Trophoblast cell (in vitro differentiated cells and primary cell): ENCODE measurements at regions not wholly inside any gene's neighbourhood (a gene's known extent, or its start where the extent isn't known, plus 50 kb on each side); places are given as distances from the start of the nearest gene placed in this dataset.

Source experiments
- DNase-seq, 2 donors: peaks; one replicate each; pipeline ENCODE4 v3.0.0-alpha.2; 2016
- H2AFZ ChIP-seq: 2 replicates; pipeline ENCODE4 v1.6.1; 2013; ENCODE audit warnings: low read length, moderate library complexity, mild to moderate bottlenecking; ENCODE audit not compliant: insufficient read depth, poor library complexity
- H2AK5ac ChIP-seq: 2 replicates; pipeline ENCODE4 v1.6.1; 2013; ENCODE audit warnings: mild to moderate bottlenecking, low read length
- H2BK120ac ChIP-seq: 2 replicates; pipeline ENCODE4 v1.6.1; 2013; ENCODE audit warnings: low read length, mild to moderate bottlenecking, moderate library complexity; ENCODE audit not compliant: insufficient read depth, poor library complexity
- H2BK12ac ChIP-seq: 2 replicates; pipeline ENCODE4 v1.6.1; 2013; ENCODE audit warnings: mild to moderate bottlenecking, low read length, moderate library complexity
- H2BK5ac ChIP-seq: 2 replicates; pipeline ENCODE4 v1.6.1; 2013; ENCODE audit warnings: low read length, low read depth, moderate library complexity, mild to moderate bottlenecking; ENCODE audit not compliant: poor library complexity
- H3K14ac ChIP-seq: 2 replicates; pipeline ENCODE4 v1.6.1; 2013; ENCODE audit warnings: mild to moderate bottlenecking, low read length
- H3K18ac ChIP-seq: 2 replicates; pipeline ENCODE4 v1.6.1; 2013; ENCODE audit warnings: mild to moderate bottlenecking, low read length
- H3K23ac ChIP-seq: 2 replicates; pipeline ENCODE4 v1.6.1; 2013; ENCODE audit warnings: low read length
- H3K27ac ChIP-seq: 2 replicates; pipeline ENCODE4 v1.5.1; 2013; ENCODE audit warnings: low read depth, mild to moderate bottlenecking, inconsistent platforms, low read length, moderate library complexity
- H3K27me3 ChIP-seq: 2 replicates; pipeline ENCODE4 v1.6.1; 2013; ENCODE audit warnings: inconsistent platforms, mild to moderate bottlenecking, low read length, moderate library complexity; ENCODE audit not compliant: insufficient read depth
- H3K36me3 ChIP-seq, 2 experiments: 1 replicate in 1 of 2; 2 replicates in 1 of 2; pipeline ENCODE4 v1.6.1; 2013; ENCODE audit warnings: low read length in 2 of 2, mild to moderate bottlenecking in 2 of 2, moderate library complexity in 1 of 2; ENCODE audit not compliant: insufficient read depth in 2 of 2, control insufficient read depth in 1 of 2
- H3K4ac ChIP-seq: 2 replicates; pipeline ENCODE4 v1.6.1; 2013; ENCODE audit warnings: low read depth, mild to moderate bottlenecking, low read length, moderate library complexity
- H3K4me1 ChIP-seq, 2 experiments: 1 replicate in 1 of 2; 2 replicates in 1 of 2; pipeline ENCODE4 v1.6.1; 2013; ENCODE audit warnings: low read length in 2 of 2, mild to moderate bottlenecking in 2 of 2, moderate library complexity in 1 of 2; ENCODE audit not compliant: insufficient read depth in 2 of 2, control insufficient read depth in 1 of 2
- H3K4me2 ChIP-seq: 2 replicates; pipeline ENCODE4 v1.6.1; 2013; ENCODE audit warnings: inconsistent platforms, mild to moderate bottlenecking, low read length, moderate library complexity
- H3K4me3 ChIP-seq: 2 replicates; pipeline ENCODE4 v1.5.1; 2013; ENCODE audit warnings: mild to moderate bottlenecking, low read depth, low read length, inconsistent platforms
- H3K79me1 ChIP-seq: one replicate; pipeline ENCODE4 v1.6.1; 2013; ENCODE audit warnings: low read length
- H3K79me2 ChIP-seq: 2 replicates; pipeline ENCODE4 v1.6.1; 2013; ENCODE audit warnings: low read length, mild to moderate bottlenecking; ENCODE audit not compliant: control insufficient read depth, insufficient read depth, poor library complexity
- H3K9ac ChIP-seq: 2 replicates; pipeline ENCODE4 v1.6.1; 2013; ENCODE audit warnings: mild to moderate bottlenecking, low read length
- H3K9me3 ChIP-seq: 2 replicates; pipeline ENCODE4 v1.6.1; 2013; ENCODE audit warnings: low read depth, mild to moderate bottlenecking, control low read depth, inconsistent platforms, low read length; ENCODE audit not compliant: insufficient read depth
- H4K12ac ChIP-seq: 2 replicates; pipeline ENCODE4 v1.6.1; 2013; ENCODE audit warnings: low read depth, mild to moderate bottlenecking, low read length, moderate library complexity
- H4K8ac ChIP-seq: 2 replicates; pipeline ENCODE4 v1.6.1; 2013; ENCODE audit warnings: low read depth, mild to moderate bottlenecking, low read length, moderate library complexity
- H4K91ac ChIP-seq: one replicate; pipeline ENCODE4 v1.6.1; 2013; ENCODE audit warnings: low read depth, mild to moderate bottlenecking, low read length, moderate library complexity
- WGBS: extraction: QIAGEN DNeasy Blood & Tissue Kit; methylation state at CpG from one replicate; pipeline ENCODE4 v1.1.7; 2013; ENCODE audit warnings: missing lambda C conversion rate; ENCODE audit not compliant: insufficient read length, insufficient coverage; ENCODE audit errors: extremely low coverage; 5-methylcytosine and 5-hydroxymethylcytosine counted together

DNA sequence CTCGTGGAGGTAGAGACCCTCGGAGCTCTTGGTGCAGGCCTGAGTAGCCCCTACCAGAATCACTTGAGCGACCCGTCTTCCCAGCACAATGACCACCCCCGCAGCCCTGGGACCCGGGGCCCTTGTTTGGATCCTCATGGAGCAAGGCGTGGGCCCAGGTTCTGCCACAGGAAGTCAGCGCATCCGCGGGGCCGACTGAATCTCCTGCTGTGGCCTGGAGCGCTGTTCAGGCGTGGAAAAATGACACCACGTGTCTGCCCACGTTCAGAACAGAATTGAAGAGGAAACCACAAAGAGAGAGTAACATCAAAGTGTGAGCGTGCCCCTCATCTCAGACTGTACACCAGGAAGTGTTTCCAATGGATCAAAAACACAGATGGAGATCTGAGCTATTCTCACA, 1479.2 kb downstream of the TBC1D22A start:
- Histone ChIP-seq H3K79me1 (no peaks in the 10 kb centered on the region), H3K14ac (no peak overlapping the region), H3K79me2 (no peaks in the 10 kb centered on the region), H3K23ac (no peak overlapping the region), H3K9ac (no peak overlapping the region), H4K12ac (no peak overlapping the region), H2AFZ (no peak overlapping the region), H2AK5ac (no peak overlapping the region), H4K8ac (no peak overlapping the region), H3K4me2 (no peak overlapping the region), H3K4ac (no peak overlapping the region), H3K4me1 (peaks cover 9 to 13% of the 10 kb centered on the region in 2 experiments), H3K18ac (no peak overlapping the region), H2BK120ac (no peak overlapping the region), H3K9me3 (peaks cover 6% of the 10 kb centered on the region), H3K4me3 (no peak overlapping the region), H4K91ac (no peak overlapping the region), H3K36me3 (no peaks in the 10 kb centered on the region), H3K27ac (no peak overlapping the region), H2BK12ac (no peak overlapping the region), H2BK5ac (no peak overlapping the region), H3K27me3 (no peaks in the 10 kb centered on the region)
- DNase-seq: no peak
- no CpG with 5 or more reads among the region's 16 CpGs for WGBS

DNA sequence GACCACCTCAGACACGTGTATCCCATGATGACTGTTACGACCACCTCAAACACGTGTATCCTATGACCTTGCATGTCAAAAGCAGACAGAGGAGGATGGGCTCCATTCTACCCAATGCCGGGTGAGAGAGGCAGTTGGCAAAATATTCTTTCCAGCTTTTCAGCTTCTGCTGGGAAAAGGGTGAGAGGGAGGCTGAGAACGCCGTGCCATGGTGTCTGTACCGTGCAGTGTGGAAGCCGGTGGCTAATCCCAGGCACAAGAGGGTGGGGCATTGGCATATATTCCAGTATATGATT, 1478.4 kb downstream of the TBC1D22A start:
- Histone ChIP-seq H3K4me1 (peaks cover 9 to 13% of the 10 kb centered on the region in 2 experiments), H4K91ac (no peak overlapping the region), H3K18ac (no peak overlapping the region), H2BK120ac (no peak overlapping the region), H4K8ac (no peak overlapping the region), H2BK12ac (no peak overlapping the region), H2AK5ac (no peak overlapping the region), H2BK5ac (no peak overlapping the region), H2AFZ (no peak overlapping the region), H4K12ac (no peak overlapping the region), H3K79me1 (no peaks in the 10 kb centered on the region), H3K27ac (no peak overlapping the region), H3K4me3 (no peak overlapping the region), H3K79me2 (no peaks in the 10 kb centered on the region), H3K9ac (no peak overlapping the region), H3K14ac (no peak overlapping the region), H3K4me2 (no peak overlapping the region), H3K23ac (no peak overlapping the region), H3K36me3 (no peaks in the 10 kb centered on the region), H3K27me3 (no peaks in the 10 kb centered on the region), H3K4ac (no peak overlapping the region), H3K9me3 (peaks cover 6% of the 10 kb centered on the region)
- WGBS: no CpG with 5 or more reads among the region's 8 CpGs
- no peak for DNase-seq

DNA sequence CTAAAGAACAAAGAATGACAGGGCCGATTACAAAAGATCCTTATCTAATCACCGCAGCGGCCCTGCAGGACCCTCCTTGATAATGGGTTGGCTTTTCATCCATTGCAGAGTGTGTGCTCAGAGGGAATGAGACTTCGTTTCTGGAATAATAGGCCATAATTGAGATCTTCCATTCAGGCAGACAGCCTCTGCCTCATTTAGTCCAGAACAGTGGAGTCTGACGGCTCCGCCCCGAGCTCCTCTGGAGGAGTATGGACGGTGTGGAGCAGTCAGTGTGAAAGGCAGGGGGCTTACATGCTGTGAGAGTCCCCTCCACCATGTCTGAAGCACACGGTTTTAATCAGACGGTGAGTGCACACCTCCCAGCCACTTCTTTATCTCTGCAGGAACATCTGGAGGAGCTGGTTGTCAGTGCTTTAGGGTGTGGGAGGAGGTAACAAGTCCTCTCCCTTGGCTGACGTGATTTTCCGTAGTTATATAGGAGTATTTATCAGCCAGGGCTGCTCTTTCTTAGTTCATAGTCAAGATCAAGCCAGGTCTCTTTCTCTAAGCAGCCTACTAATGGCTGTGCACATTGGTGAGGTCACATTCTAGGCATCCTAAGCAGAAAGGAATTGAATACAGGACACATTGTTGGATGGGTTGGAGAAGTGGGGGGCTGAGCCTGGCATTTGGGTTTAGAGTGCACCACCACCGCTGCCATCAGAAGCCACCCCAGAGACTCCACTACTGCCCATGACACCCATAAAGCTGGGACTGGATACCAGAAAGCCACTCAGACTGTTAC, 1477.9 kb downstream of the TBC1D22A start:
- H3K27ac ChIP-seq: no peak overlapping the region
- H4K8ac ChIP-seq: no peak overlapping the region
- H4K91ac ChIP-seq: no peak overlapping the region
- H2BK120ac ChIP-seq: no peak overlapping the region
- H3K4ac ChIP-seq: no peak overlapping the region
- H3K23ac ChIP-seq: no peak overlapping the region
- DNase-seq: no peak
- no peak overlapping the region for H2AK5ac ChIP-seq
- no peak overlapping the region for H3K9ac ChIP-seq
- no peak overlapping the region for H2BK5ac ChIP-seq
- no peak overlapping the region for H3K14ac ChIP-seq
- H3K4me1 ChIP-seq: peaks cover 9 to 13% of the 10 kb centered on the region in 2 experiments
- WGBS: no CpG with 5 or more reads among the region's 13 CpGs
- H4K12ac ChIP-seq: no peak overlapping the region
- H3K4me2 ChIP-seq: no peak overlapping the region
- H2AFZ ChIP-seq: no peak overlapping the region
- no peak overlapping the region for H2BK12ac ChIP-seq
- H3K36me3 ChIP-seq: no peaks in the 10 kb centered on the region
- H3K18ac ChIP-seq: no peak overlapping the region
- H3K27me3 ChIP-seq: no peaks in the 10 kb centered on the region
- H3K9me3 ChIP-seq: peaks cover 6% of the 10 kb centered on the region
- H3K79me1 ChIP-seq: no peaks in the 10 kb centered on the region
- H3K79me2 ChIP-seq: no peaks in the 10 kb centered on the region
- no peak overlapping the region for H3K4me3 ChIP-seq

- Histone ChIP-seq H3K4me1 (peaks cover 9 to 13% of the 10 kb centered on the region in 2 experiments), H4K91ac (no peak overlapping the region), H3K14ac (no peak overlapping the region), H3K4ac (no peak overlapping the region), H2AFZ (no peak overlapping the region), H2BK120ac (no peak overlapping the region), H3K79me2 (no peaks in the 10 kb centered on the region), H3K9me3 (peaks cover 6% of the 10 kb centered on the region), H3K4me3 (peak overlapping the region; percentile 9), H3K27me3 (no peaks in the 10 kb centered on the region), H3K27ac (no peak overlapping the region), H2BK5ac (no peak overlapping the region), H4K12ac (no peak overlapping the region), H3K9ac (no peak overlapping the region), H3K79me1 (no peaks in the 10 kb centered on the region), H3K4me2 (no peak overlapping the region), H2BK12ac (no peak overlapping the region), H3K36me3 (no peaks in the 10 kb centered on the region), H3K18ac (no peak overlapping the region), H2AK5ac (no peak overlapping the region), H3K23ac (no peak overlapping the region), H4K8ac (no peak overlapping the region)
- WGBS: no CpG with 5 or more reads among the region's 11 CpGs
- DNase-seq: no peak
These were observed 1477.2 kb downstream of the TBC1D22A start for GRCh38 chr22:48239461-48240147.
